Lower leg skin (tissue), 4 donors: ENCODE measurements at regions not wholly inside any gene's neighbourhood (a gene's known extent, or its start where the extent isn't known, plus 50 kb on each side); places are given as distances from the start of the nearest gene placed in this dataset.

Experiments
- DNase-seq, 2 donors: peaks; one replicate each; pipeline ENCODE4 v3.0.0-alpha.2; 2019; ENCODE audit warnings: low spot score in 2 of 2
- H3K4me3 ChIP-seq: fragments of 200-600 bp; sonication (generic); 2 replicates; pipeline ENCODE4 v1.5.1; 2017; ENCODE audit warnings: mild to moderate bottlenecking, low read depth; ENCODE audit not compliant: poor library complexity, severe bottlenecking
- CTCF ChIP-seq, 3 donors: fragments of 450-650 bp; IDR thresholded peaks; one replicate each; pipeline ENCODE4 v1.5.1; 2016; ENCODE audit warnings: antibody characterized with exemption in 3 of 3, mild to moderate bottlenecking in 3 of 3, moderate library complexity in 2 of 3
- POLR2A ChIP-seq, 2 donors: fragments of 450-650 bp; IDR thresholded peaks; one replicate each; pipeline ENCODE4 v1.6.1; 2016 to 2017; ENCODE audit warnings: antibody characterized with exemption in 2 of 2, mild to moderate bottlenecking in 1 of 2, moderate library complexity in 1 of 2
- WGBS, 2 donors: methylation state at CpG; one replicate each; pipeline ENCODE4 v1.1.5; 2018; 5-methylcytosine and 5-hydroxymethylcytosine counted together
- intact Hi-C: fragments of 100-400 bp; cut with DNase I; formaldehyde crosslinking; loops from one replicate; pipeline ENCODE4 v1.15.0; 2023; ENCODE audit warnings: low total_unique reads

GRCh38 chr2:37464067-37464466, 119.6 kb downstream of the QPCT start:
- 40 to 47% methylated on average over 2 of the region's 2 CpGs for WGBS, 2 donors
- no peak overlapping the region for H3K4me3 ChIP-seq
- intact Hi-C loops = no loop called here
- no peak for DNase-seq
- no peak for TF ChIP-seq CTCF (IDR thresholded peaks at IDR 0.05)
- no peak for TF ChIP-seq POLR2A (IDR thresholded peaks at IDR 0.05)

GRCh38 chr2:37466533-37467222, 122.2 kb downstream of the QPCT start:
- no peak overlapping the region for H3K4me3 ChIP-seq
- 77 to 79% methylated on average over 1 of the region's 1 CpG for WGBS, 2 donors
- intact Hi-C loops = no loop called here
- no peak for TF ChIP-seq POLR2A (IDR thresholded peaks at IDR 0.05)
- no peak for TF ChIP-seq CTCF (IDR thresholded peaks at IDR 0.05)
- DNase-seq = no peak

DNA sequence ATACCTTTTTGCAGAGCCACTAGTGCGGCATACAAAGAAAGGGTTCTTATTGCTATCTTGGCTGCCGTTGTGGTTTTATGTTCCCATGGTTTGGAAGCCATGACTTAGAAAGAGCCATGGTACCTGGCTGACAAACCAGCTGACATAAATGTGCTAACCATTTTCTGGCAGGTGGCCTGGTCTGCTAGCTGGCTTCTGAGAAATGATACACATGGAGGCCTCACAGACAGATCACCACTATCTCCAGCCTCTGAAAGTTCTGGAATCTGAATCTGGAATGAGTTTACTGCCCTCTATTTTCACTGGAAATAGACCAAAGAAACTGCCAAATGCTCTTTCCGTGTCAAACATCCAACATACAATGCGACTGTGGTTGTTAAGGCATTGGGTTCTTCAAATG, 123.7 kb downstream of the QPCT start:
- TF ChIP-seq POLR2A (IDR thresholded peaks at IDR 0.05) (no peak), CTCF (IDR thresholded peaks at IDR 0.05) (no peak)
- no peak for DNase-seq
- intact Hi-C loops = no loop called here
- no peak overlapping the region for H3K4me3 ChIP-seq
- 88 to 89% methylated on average over 4 of the region's 4 CpGs for whole genome bisulfite sequencing, 2 donors

DNA sequence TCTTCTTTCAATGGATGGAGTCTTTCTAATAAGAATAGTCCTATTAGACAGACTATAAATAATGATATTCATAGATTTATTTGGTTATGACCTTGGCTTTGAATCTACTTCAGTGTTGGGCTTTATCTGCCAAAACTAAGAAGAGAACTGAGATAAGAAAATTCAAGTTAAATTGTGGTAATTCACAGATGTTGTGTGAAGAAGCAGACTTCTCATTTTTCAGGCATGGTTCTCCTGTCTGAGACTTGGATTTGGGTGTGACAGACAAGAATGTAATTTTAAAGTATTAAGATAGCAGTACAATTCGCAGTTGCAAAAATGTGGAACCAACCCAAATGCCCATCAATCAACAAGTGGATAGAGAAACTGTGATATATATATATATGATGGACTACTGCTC, 124.7 kb downstream of the QPCT start:
- no peak overlapping the region for H3K4me3 ChIP-seq
- DNase-seq = no peak
- WGBS, 2 donors = 46 to 65% methylated on average over 1 of the region's 1 CpG
- intact Hi-C loops = no loop called here
- TF ChIP-seq CTCF (IDR thresholded peaks at IDR 0.05) (no peak), POLR2A (IDR thresholded peaks at IDR 0.05) (no peak)

DNA sequence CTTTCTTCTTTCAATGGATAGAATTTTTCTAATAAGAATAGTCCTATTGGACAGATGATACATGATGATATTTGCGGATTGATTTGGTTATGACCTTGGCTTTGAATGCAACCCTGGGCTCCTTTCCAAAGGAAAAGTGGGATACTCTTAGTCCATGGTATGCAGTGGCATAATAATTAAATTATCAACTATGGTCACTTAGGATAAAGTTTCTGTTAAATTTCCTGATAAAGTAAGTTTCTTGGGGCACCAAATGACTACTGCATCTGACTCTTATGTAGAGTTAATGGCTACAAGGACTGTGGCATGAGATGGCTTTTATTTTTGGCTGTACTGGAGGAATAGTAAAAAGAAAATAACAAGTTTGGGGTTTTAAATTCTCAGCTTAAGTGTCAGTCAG, 126.7 kb downstream of the QPCT start:
- TF ChIP-seq POLR2A (IDR thresholded peaks at IDR 0.05) (no peak), CTCF (IDR thresholded peaks at IDR 0.05) (no peak)
- DNase-seq = no peak
- intact Hi-C loops = no loop called here
- 95 to 97% methylated on average over 1 of the region's 1 CpG for WGBS, 2 donors
- no peak overlapping the region for H3K4me3 ChIP-seq

DNA sequence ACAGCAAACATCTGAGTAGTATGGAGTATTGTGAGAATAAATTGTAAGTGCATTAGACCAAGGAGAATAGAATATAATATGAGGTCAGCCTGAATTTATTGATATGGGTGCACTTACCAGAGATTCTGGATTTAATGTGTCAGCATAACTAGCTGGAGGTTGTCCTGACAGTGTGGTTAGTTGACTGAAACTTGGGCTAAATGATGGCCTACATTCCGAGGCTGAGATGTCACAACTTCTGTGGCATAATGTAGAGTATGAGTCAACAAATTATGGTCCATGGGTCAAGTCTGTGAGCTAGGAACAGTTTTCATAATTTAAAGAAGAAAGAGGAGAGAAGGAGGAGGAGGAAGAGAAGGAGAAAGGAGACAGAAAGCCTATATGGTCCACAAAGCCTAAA, 127.6 kb downstream of the QPCT start:
- H3K4me3 ChIP-seq = no peak overlapping the region
- 43 to 75% methylated on average over 1 of the region's 1 CpG for WGBS, 2 donors
- intact Hi-C loops = no loop called here
- TF ChIP-seq POLR2A (IDR thresholded peaks at IDR 0.05) (no peak), CTCF (IDR thresholded peaks at IDR 0.05) (no peak)
- no peak for DNase-seq
